Loucy (cell line): ENCODE measurements at regions not wholly inside any gene's neighbourhood (a gene's known extent, or its start where the extent isn't known, plus 50 kb on each side); places are given as distances from the start of the nearest gene placed in this dataset.

Experiments used
- CTCF ChIP-seq: fragments of 200-600 bp; sonication (generic); conservative IDR thresholded peaks from 2 replicates; pipeline ENCODE4 v1.5.1; 2014; ENCODE audit warnings: mild to moderate bottlenecking, antibody characterized with exemption, low read length
- EZH2phosphoT487 ChIP-seq: fragments of 200-600 bp; IDR thresholded peaks from 2 replicates; pipeline ENCODE4 v1.6.1; 2018; ENCODE audit warnings: antibody characterized with exemption, mild to moderate bottlenecking, moderate library complexity, borderline replicate concordance

- TF ChIP-seq CTCF = no peak
- TF ChIP-seq EZH2phosphoT487 = no peak
Observed at GRCh38 chr10:8638088-8638672, 583.7 kb downstream of the GATA3 start.
